Dendritic cell treated with granulocyte-macrophage colony-stimulating factor and Interleukin-4, amounts not matched to agents 40 ng/mL and 50 ng/mL, for 4 days (primary cell): ENCODE measurements at regions not wholly inside any gene's neighbourhood (a gene's known extent, or its start where the extent isn't known, plus 50 kb on each side); places are given as distances from the start of the nearest gene placed in this dataset.
"Not testable (repeated sequence)": the region's sequence is repeated elsewhere in the genome, so short reads cannot be mapped to it uniquely, and the experiment has no call there.

Source experiments
- H3K27ac Mint-ChIP-seq: one replicate; pipeline ENCODE4 v1.8.0; 2022; ENCODE audit warnings: mild to moderate bottlenecking, mixed read lengths
- H3K27me3 Mint-ChIP-seq: one replicate; pipeline ENCODE4 v1.8.0; 2022; ENCODE audit warnings: mild to moderate bottlenecking, mixed read lengths
- H3K36me3 Mint-ChIP-seq: one replicate; pipeline ENCODE4 v1.8.0; 2022; ENCODE audit warnings: low read depth, mixed read lengths
- H3K4me1 Mint-ChIP-seq: one replicate; pipeline ENCODE4 v1.8.0; 2022; ENCODE audit warnings: low read depth, mixed read lengths
- H3K4me3 Mint-ChIP-seq: one replicate; pipeline ENCODE4 v1.8.0; 2022; ENCODE audit warnings: mild to moderate bottlenecking, moderate library complexity, mixed read lengths
- H3K9me3 Mint-ChIP-seq: one replicate; pipeline ENCODE4 v1.8.0; 2022; ENCODE audit warnings: mixed read lengths
- intact Hi-C: fragments of 100-400 bp; cut with micrococcal nuclease; formaldehyde crosslinking; loops from one replicate; pipeline ENCODE4 v1.15.0; 2022

DNA sequence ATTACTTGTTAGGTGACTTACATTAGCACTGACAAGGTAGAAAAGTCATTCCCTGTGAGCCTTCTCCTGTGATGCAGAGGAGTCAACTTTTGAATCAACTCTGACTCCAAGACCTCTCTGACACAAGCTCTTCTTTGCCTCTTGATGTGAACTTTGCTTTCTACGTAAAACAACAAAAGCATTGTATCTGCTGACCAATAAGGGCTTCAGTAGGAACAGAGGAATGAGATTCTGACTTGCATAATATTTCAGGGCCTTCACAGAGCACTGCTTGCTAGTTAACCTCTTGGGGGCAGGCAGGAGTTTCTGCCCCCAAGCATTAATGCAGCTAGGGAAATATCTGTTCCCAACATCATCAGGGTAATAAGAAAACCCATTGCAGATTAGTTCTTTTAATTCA lies 791.5 kb downstream of the BCL11A start:
- Mint-ChIP-seq H3K27ac (no peak overlapping the region), H3K4me3 (no peak overlapping the region), H3K9me3 (no peaks in the 10 kb centered on the region), H3K27me3 (no peaks in the 10 kb centered on the region), H3K4me1 (no peaks in the 10 kb centered on the region), H3K36me3 (no peaks in the 10 kb centered on the region)
- intact Hi-C loops: no loop called here

DNA sequence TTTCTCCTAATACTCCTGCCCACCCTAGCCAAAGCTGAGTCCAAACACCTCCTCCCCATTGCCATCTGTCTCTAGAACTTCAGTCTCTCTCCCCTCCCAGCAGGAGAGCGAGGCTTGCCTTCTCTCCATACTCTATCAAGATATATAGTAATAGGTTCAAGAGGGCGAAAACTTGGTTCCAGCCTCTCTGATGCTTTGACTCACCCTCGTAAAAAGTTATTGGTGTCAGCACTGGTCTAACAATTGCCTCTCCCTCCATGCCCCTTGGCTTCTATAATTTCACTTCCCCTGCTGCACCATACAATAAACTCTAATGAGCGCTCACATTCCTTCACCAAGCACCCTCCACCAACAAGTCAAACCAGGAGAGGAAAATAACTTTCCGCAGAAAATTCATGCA lies 797.3 kb downstream of the BCL11A start:
- H3K27me3 Mint-ChIP-seq: no peaks in the 10 kb centered on the region
- intact Hi-C loops: no loop called here
- no peak overlapping the region for H3K4me3 Mint-ChIP-seq
- H3K4me1 Mint-ChIP-seq: peaks cover 18% of the 10 kb centered on the region
- H3K36me3 Mint-ChIP-seq: no peaks in the 10 kb centered on the region
- no peak overlapping the region for H3K27ac Mint-ChIP-seq
- no peaks in the 10 kb centered on the region for H3K9me3 Mint-ChIP-seq

DNA sequence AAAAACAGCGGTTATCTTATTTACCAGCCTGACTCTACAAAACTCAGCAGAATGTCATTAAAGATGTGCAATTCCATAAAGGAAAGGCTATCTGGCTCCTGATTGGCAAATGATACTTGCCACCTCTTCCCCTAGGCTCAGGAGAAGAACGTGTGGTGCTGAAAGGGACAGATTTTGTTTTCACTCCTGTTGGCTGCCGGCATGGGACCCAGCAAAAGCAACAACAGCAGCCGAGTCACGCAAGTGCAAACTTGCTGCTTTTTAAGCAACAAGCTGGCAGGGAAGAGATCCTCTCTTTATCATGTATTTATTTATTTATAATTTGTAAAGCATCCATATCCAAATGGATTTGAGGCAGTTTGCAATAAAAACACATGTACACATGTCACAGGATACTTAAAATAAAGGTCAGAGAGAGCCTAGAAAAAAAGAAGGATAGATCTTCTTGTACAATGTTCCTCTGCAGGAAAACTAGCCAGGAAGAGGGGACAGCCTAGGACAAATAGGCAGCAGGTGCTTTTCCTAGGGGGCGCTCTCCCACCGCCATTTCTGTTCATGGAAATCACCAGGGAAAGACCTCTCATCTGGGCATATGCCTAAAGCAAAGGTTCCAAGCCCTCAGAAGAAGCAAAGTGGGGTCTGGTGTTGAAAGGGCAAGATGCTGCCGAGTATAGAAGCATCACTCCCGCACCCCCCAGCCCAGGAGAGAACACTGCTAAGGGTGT lies 799.3 kb downstream of the BCL11A start:
- Mint-ChIP-seq H3K27me3 (no peaks in the 10 kb centered on the region), H3K9me3 (no peaks in the 10 kb centered on the region), H3K27ac (no peak overlapping the region), H3K4me1 (peaks cover 18% of the 10 kb centered on the region), H3K36me3 (no peaks in the 10 kb centered on the region), H3K4me3 (no peak overlapping the region)
- intact Hi-C loops: no loop called here

DNA sequence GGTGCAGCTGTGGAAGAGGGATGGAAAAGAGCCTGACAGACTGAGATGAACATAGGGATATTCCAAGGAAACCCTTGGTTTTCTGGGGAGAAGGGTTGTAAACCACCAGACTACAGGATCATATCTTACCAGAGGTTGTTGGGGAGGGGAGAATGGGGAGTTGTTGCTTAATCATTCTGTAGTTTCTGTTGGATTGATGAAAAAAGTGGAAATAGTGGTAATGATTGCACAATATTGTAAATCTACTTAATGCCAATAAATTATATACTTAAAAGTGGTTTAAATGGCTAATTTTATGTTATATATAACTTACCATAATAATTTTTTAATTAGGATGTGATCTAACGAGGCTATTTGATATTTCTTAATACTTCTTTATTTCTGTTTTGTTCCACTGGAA lies 800.9 kb downstream of the BCL11A start:
- Mint-ChIP-seq H3K36me3 (no peaks in the 10 kb centered on the region), H3K4me1 (peaks cover 18% of the 10 kb centered on the region), H3K27ac (no peak overlapping the region), H3K27me3 (no peaks in the 10 kb centered on the region), H3K9me3 (no peaks in the 10 kb centered on the region), H3K4me3 (no peak overlapping the region)
- intact Hi-C loops: no loop called here

DNA sequence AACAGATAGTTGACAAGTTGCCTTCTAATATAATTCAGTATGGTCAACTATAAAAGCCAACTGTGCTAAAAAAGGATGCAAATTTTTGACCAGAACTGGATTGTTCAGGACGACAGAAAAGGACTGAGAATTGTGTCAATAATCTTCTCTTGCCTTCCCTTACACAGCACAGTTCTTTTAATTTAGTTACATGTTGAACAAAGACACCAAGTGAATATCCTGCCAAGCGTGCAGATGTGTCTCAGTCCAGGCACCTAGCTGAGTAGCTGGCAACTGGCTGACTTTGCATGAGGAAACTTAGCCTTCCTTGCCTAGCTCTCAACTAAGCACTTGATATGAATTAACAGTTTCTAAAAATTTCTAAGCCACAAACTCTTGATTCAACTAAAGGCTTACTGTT lies 801.4 kb downstream of the BCL11A start:
- H3K4me1 Mint-ChIP-seq: peaks cover 18% of the 10 kb centered on the region
- no peak overlapping the region for H3K27ac Mint-ChIP-seq
- H3K4me3 Mint-ChIP-seq: no peak overlapping the region
- no peaks in the 10 kb centered on the region for H3K27me3 Mint-ChIP-seq
- H3K9me3 Mint-ChIP-seq: no peaks in the 10 kb centered on the region
- intact Hi-C loops: no loop called here
- H3K36me3 Mint-ChIP-seq: no peaks in the 10 kb centered on the region

DNA sequence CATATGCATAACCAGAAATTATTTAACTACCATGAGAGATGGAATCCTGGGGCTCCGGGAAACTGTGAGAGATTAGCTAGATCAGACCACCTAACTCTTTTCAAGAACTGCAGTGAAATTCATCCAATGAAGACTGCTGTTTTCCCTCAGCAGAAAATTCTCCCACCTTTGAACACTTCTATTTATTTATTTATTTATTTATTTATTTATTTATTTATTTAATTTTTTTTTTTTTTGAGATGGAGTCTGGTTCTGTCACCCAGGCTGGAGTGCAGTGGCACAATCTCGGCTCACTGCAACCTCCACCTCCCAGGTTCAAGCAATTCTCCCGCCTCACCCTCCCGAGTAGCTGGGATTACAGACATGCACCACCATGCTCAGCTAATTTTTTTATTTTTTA lies 802.2 kb downstream of the BCL11A start:
- intact Hi-C loops, H3K27me3 Mint-ChIP-seq, H3K9me3 Mint-ChIP-seq, H3K4me3 Mint-ChIP-seq, H3K36me3 Mint-ChIP-seq, H3K27ac Mint-ChIP-seq: not testable (repeated sequence)
- H3K4me1 Mint-ChIP-seq: peaks cover 13% of the 10 kb centered on the region

DNA sequence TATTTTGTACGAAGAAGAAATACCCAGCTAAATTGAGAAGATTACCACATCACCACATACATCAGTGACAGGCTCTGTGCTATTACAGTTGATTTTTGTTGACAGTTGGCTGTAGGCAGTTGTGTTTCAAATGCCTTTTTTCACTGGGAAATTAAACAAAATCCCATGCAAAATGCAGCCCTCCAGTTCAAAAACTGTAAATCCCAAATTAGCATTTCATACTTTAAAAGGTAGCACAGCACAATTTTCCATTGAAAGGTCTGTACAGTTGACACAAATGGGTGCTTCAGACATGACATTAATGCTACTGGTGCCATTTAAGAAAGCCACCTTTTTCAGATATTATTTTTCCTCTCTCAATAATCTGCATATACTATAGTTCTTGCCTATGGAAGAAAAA lies 807.2 kb downstream of the BCL11A start:
- H3K4me1 Mint-ChIP-seq: peaks cover 10% of the 10 kb centered on the region
- H3K27ac Mint-ChIP-seq: no peak overlapping the region
- intact Hi-C loops: no loop called here
- no peaks in the 10 kb centered on the region for H3K27me3 Mint-ChIP-seq
- H3K36me3 Mint-ChIP-seq: no peaks in the 10 kb centered on the region
- H3K4me3 Mint-ChIP-seq: no peak overlapping the region
- no peaks in the 10 kb centered on the region for H3K9me3 Mint-ChIP-seq

DNA sequence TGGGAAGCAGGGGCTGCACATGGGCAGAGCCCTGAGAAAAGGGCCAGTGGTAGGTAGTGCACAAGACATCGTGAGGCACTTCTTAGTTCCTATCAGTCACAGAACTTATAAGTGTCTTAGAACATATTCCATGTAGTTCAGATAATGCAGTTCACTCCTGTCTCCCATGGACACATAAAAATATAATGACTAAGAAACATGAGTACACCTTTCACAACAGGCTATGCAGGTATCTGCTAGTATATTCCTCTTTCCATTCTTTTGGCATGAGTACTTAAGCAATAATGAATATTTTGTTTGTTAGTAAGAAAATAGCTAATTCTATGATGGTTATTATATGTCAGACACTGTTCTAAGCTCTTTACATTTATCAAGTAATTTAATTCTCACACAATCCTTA lies 808.4 kb downstream of the BCL11A start:
- Mint-ChIP-seq H3K4me1 (peaks cover 10% of the 10 kb centered on the region), H3K27me3 (no peaks in the 10 kb centered on the region), H3K27ac (no peak overlapping the region), H3K36me3 (no peaks in the 10 kb centered on the region), H3K9me3 (no peaks in the 10 kb centered on the region), H3K4me3 (no peak overlapping the region)
- intact Hi-C loops: no loop called here

DNA sequence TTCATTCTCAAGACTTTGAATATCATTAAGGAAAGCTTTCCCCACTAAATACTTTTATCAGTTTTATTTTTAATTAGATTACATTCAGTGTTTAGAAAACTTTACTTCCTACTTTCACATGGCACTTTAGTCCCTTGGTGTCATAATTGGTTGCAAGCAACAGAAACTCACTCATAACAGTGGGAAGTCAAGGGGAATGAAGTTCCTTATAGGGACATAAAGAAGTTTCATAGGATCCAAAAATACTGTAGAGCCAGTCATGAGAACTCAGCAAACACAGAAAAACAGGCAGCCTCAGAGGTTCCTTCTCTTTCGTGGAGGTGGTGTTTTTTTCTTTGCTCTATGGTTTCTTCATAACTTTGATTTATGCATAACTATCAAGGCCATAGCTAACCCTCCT lies 809.0 kb downstream of the BCL11A start:
- Mint-ChIP-seq H3K27ac (no peak overlapping the region), H3K27me3 (no peaks in the 10 kb centered on the region), H3K4me1 (peaks cover 10% of the 10 kb centered on the region), H3K9me3 (no peaks in the 10 kb centered on the region), H3K4me3 (no peak overlapping the region), H3K36me3 (no peaks in the 10 kb centered on the region)
- intact Hi-C loops: no loop called here

DNA sequence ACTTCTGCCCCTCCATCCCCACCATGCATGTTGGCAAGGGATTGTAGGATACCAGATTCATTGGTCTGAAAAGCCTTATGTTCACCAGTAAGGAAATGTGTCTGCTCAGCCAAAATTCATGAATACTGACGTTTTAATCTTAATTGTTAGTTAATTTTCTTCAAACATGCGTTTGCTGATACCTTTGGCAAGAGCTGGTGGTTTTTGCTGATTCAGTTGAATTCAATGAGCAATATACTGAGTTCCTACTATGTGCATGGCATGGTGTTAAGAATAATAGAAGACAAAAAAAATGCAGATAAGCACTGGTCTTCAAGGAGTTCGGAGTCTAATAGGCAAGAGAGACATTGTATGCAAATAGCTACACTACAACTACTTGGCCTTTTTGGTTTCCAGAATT lies 811.6 kb downstream of the BCL11A start:
- Mint-ChIP-seq H3K36me3 (no peaks in the 10 kb centered on the region), H3K9me3 (no peaks in the 10 kb centered on the region), H3K27me3 (no peaks in the 10 kb centered on the region), H3K4me3 (no peak overlapping the region), H3K27ac (no peak overlapping the region), H3K4me1 (peaks cover 10% of the 10 kb centered on the region)
- intact Hi-C loops: no loop called here

DNA sequence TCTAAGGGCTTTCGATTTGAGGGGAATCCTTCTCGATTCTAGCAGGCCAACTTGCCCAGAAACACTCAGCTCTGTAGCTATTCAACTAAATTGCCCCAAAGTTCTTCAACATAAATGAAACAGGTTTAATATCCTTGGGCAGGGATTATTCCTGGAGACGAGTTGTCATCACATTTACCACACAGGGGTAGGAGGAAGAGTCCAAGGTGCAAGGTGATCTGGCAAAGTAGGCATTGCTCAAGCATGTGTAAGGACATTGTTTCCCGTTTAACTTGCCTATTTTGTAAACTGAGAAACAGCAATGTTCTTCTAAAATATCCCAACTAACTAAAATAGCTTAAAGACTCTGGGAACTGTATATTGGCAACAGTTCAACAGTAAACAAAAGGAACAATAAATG lies 814.3 kb downstream of the BCL11A start:
- Mint-ChIP-seq H3K27ac (no peak overlapping the region), H3K4me1 (peaks cover 13% of the 10 kb centered on the region)
- intact Hi-C loops: no loop called here

DNA sequence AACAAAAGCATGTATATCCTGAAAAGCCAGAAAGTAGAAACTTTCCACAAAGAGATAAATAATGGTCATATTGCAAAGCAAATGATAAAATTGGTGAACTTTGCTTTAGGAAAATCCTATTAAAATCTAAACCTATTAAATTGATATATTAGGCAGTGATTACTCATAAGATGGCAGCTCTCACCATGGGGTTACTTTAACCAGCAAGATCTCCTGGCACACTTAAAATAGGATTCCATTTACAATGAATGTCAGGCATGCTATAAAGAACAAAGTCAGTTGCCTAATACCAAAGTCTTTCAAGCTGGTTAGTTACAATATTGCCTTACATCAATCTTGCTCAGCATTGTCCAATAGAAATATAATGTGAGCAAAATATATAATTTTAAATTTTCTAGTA lies 816.2 kb downstream of the BCL11A start:
- H3K36me3 Mint-ChIP-seq: no peaks in the 10 kb centered on the region
- no peaks in the 10 kb centered on the region for H3K9me3 Mint-ChIP-seq
- no peak overlapping the region for H3K4me3 Mint-ChIP-seq
- intact Hi-C loops: no loop called here
- peaks cover 10% of the 10 kb centered on the region for H3K4me1 Mint-ChIP-seq
- no peaks in the 10 kb centered on the region for H3K27me3 Mint-ChIP-seq
- H3K27ac Mint-ChIP-seq: no peak overlapping the region

More for the DNA sequence above, 814.3 kb downstream of the BCL11A start:
- no peaks in the 10 kb centered on the region for H3K9me3 Mint-ChIP-seq
- no peak overlapping the region for H3K4me3 Mint-ChIP-seq
- no peaks in the 10 kb centered on the region for H3K36me3 Mint-ChIP-seq
- H3K27me3 Mint-ChIP-seq: no peaks in the 10 kb centered on the region

DNA sequence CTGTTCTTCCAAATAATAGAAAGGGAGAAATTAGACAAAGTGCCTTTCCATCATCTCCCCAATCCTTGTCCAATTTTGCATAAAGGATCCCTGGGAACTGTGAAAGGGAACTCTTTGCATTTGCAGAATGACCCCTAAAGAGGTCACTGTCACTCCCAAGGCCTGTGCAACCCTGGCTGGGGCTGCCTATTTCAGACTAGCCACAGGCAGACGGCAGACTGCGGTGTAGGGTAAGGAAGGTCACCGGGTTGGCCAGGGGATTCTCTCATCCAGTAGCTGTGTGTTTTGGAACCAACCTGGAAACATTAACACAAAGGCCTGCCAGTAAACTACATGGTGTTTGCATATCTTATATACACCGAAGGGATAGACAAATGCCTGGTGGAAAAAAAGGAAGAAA lies 818.7 kb downstream of the BCL11A start:
- Mint-ChIP-seq H3K36me3 (no peaks in the 10 kb centered on the region), H3K4me1 (peaks cover 10% of the 10 kb centered on the region), H3K9me3 (no peaks in the 10 kb centered on the region)

DNA sequence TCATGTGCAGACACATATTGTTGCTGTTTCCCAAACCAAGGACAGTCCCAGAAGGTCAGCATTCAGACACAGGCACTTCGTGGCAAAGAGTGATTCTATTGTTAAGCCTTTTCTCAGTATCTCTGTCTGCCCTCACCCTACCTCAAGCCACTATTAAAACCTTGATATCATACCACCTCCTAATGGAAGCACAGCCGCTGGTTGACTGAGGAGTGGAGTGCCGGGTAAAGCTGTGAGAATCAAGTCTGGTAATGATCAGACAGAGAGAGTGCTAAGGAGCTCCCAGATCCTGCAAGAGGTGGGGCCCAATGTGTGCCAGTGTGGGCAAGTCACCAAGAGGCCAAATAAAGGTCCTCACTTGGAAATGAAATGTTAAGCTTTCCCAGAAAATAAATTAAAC lies 819.5 kb downstream of the BCL11A start:
- H3K27me3 Mint-ChIP-seq: no peaks in the 10 kb centered on the region
- no peaks in the 10 kb centered on the region for H3K36me3 Mint-ChIP-seq
- H3K27ac Mint-ChIP-seq: no peak overlapping the region
- H3K9me3 Mint-ChIP-seq: no peaks in the 10 kb centered on the region
- intact Hi-C loops: no loop called here
- H3K4me1 Mint-ChIP-seq: peaks cover 10% of the 10 kb centered on the region
- H3K4me3 Mint-ChIP-seq: no peak overlapping the region

More for the DNA sequence above, 818.7 kb downstream of the BCL11A start:
- H3K4me3 Mint-ChIP-seq: no peak overlapping the region
- no peak overlapping the region for H3K27ac Mint-ChIP-seq
- H3K27me3 Mint-ChIP-seq: no peaks in the 10 kb centered on the region
- intact Hi-C loops: no loop called here

DNA sequence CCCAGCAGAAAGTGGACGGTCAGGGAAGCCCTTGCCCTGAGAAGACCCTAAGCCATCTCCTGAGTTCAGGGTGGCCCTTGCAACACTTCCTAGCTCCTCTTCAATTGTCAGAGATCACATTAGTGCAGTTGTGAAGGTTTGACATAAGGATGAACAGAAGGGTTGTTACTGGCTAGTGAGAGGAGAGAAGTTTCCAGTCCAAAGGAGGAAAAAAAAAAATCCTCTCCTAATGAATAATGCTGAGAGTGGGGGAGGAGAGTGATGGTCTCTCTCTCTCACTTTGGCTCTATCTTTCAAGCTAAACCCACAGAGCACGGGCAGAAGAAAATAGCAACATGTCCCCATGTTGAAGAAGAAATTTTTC lies 819.9 kb downstream of the BCL11A start:
- H3K36me3 Mint-ChIP-seq: no peaks in the 10 kb centered on the region
- intact Hi-C loops: no loop called here
- no peak overlapping the region for H3K4me3 Mint-ChIP-seq
- H3K9me3 Mint-ChIP-seq: no peaks in the 10 kb centered on the region
- no peaks in the 10 kb centered on the region for H3K27me3 Mint-ChIP-seq
- no peak overlapping the region for H3K27ac Mint-ChIP-seq
- peaks cover 10% of the 10 kb centered on the region for H3K4me1 Mint-ChIP-seq
